ENCODE measurements at regions not wholly inside any gene's neighbourhood (a gene's known extent, or its start where the extent isn't known, plus 50 kb on each side); places are given as distances from the start of the nearest gene placed in this dataset.

DNA sequence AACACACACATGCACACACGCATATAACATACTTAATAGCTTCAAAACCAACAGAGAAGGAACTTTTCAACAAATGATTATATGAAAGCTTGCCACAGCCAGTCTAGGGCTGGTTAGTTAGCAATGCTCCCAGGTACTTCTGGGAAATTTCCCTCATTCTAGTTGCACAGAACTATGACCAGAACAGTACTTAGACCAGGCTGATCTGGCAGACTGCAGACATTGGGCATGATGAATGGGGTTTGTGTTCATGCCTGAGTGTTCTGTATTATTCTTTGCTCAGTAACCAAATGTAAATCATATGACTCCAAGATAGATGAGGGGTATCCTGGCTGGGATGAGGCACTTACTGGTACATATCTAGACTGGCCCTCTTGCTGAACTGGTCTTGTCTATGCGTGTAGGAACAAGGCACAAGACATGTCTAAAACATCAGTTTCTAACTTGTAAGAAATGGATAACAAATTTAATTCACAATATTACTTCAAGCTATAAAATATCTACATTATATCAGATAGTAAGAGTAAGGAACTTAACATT, 50.3 kb upstream of the GEMIN8 start:
- H3K9me3 ChIP-seq, result no peaks in the 10 kb centered on the region
- H3K4me1 ChIP-seq, result no peaks in the 10 kb centered on the region
- no peak overlapping the region for H3K27ac ChIP-seq
- TF ChIP-seq EP300 (IDR thresholded peaks at IDR 0.05), result no peak
- TF ChIP-seq, protein P1, sequence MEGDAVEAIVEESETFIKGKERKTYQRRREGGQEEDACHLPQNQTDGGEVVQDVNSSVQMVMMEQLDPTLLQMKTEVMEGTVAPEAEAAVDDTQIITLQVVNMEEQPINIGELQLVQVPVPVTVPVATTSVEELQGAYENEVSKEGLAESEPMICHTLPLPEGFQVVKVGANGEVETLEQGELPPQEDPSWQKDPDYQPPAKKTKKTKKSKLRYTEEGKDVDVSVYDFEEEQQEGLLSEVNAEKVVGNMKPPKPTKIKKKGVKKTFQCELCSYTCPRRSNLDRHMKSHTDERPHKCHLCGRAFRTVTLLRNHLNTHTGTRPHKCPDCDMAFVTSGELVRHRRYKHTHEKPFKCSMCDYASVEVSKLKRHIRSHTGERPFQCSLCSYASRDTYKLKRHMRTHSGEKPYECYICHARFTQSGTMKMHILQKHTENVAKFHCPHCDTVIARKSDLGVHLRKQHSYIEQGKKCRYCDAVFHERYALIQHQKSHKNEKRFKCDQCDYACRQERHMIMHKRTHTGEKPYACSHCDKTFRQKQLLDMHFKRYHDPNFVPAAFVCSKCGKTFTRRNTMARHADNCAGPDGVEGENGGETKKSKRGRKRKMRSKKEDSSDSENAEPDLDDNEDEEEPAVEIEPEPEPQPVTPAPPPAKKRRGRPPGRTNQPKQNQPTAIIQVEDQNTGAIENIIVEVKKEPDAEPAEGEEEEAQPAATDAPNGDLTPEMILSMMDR (IDR thresholded peaks at IDR 0.05), result no peak
- H3K27me3 ChIP-seq, result no peaks in the 10 kb centered on the region
- ATAC-seq, result no peak
- no peaks in the 10 kb centered on the region for H3K36me3 ChIP-seq
- WGBS, 2 donors (ENCODE audit: low coverage in 1 of 2), result 44 to 68% methylated on average over 2 of the region's 2 CpGs
- no peak overlapping the region for H3K4me3 ChIP-seq

Measured in gastroesophageal sphincter (tissue), 4 donors.